Endothelial cell of umbilical vein (primary cell): ENCODE measurements at regions not wholly inside any gene's neighbourhood (a gene's known extent, or its start where the extent isn't known, plus 50 kb on each side); places are given as distances from the start of the nearest gene placed in this dataset.

Experiments
- BruUV-seq: library from RNA; stranded (reverse); fragments of 400-500 nt; replicated peaks from 2 replicates; lab custom pipeline; 2021; lab: Mats Ljungman, UMichigan
- CTCF ChIA-PET: fragments of 300-600, 350-600 bp; sonication (Branson Sonifier 250); formaldehyde crosslinking; loops from one replicate; lab custom pipeline; 2021; ENCODE audit warnings: antibody characterized with exemption, inconsistent platforms; lab: Charles Lee
- POLR2A ChIA-PET: fragments of 300-600, 350-600 bp; sonication (Branson Sonifier 250); formaldehyde crosslinking; loops from one replicate; lab custom pipeline; 2021; ENCODE audit warnings: antibody characterized with exemption, inconsistent platforms; lab: Charles Lee
- DNase-seq: peaks from one replicate; pipeline ENCODE4 v3.0.0-alpha.2; 2011; ENCODE audit warnings: low read depth, low spot score
- FAIRE-seq: peaks from 2 replicates; lab custom pipeline; 2011; peaks lifted over from hg19 to GRCh38; lab: Jason Lieb, UNC
- H2AFZ ChIP-seq: 2 replicates; pipeline ENCODE4 v1.6.0; 2012; ENCODE audit warnings: low read depth, low read length, control low read depth, inconsistent platforms
- H3K27ac ChIP-seq: 2 replicates; pipeline ENCODE4 v1.5.1; 2011; ENCODE audit warnings: low read depth, mild to moderate bottlenecking, control low read depth, low read length, moderate library complexity; ENCODE audit not compliant: insufficient read depth
- H3K27me3 ChIP-seq, 2 experiments: 2 replicates each; pipeline versions ENCODE4 v1.6.0 to v1.6.1; 2011; ENCODE audit warnings: low read length in 2 of 2, mixed read lengths in 1 of 2; ENCODE audit not compliant: control insufficient read depth in 2 of 2, insufficient read depth in 2 of 2
- H3K36me3 ChIP-seq, 2 experiments: 2 replicates in 1 of 2; 3 replicates in 1 of 2; pipeline ENCODE4 v1.5.1; 2011; ENCODE audit warnings: low read length in 2 of 2, mild to moderate bottlenecking in 1 of 2, moderate library complexity in 1 of 2; ENCODE audit not compliant: control insufficient read depth in 2 of 2, insufficient read depth in 2 of 2; ENCODE audit errors: extremely low read depth in 1 of 2
- H3K4me1 ChIP-seq: 3 replicates; pipeline ENCODE4 v1.5.1; 2011; ENCODE audit warnings: mild to moderate bottlenecking, low read length; ENCODE audit not compliant: control insufficient read depth, insufficient read depth; ENCODE audit errors: extremely low read depth
- H3K4me2 ChIP-seq: 2 replicates; pipeline ENCODE4 v1.6.1; 2011; ENCODE audit warnings: low read length, control low read depth, mixed read lengths; ENCODE audit not compliant: insufficient read depth
- H3K4me3 ChIP-seq, 3 experiments: fragments of 200-600 bp in 1 of 3; sonication (generic), shearing (Covaris generic) in 1 of 3; replicated peaks in 1 of 3; 2 replicates each; pipeline ENCODE4 v1.5.1; 2011 to 2016; ENCODE audit warnings: control low read depth in 3 of 3, low read length in 3 of 3, mild to moderate bottlenecking in 2 of 3, inconsistent platforms in 1 of 3, low read depth in 1 of 3, moderate library complexity in 1 of 3; ENCODE audit not compliant: insufficient read depth in 1 of 3
- H3K79me2 ChIP-seq: 2 replicates; pipeline ENCODE4 v1.6.0; 2012; ENCODE audit warnings: low read length, inconsistent platforms; ENCODE audit not compliant: control insufficient read depth, insufficient read depth
- H3K9ac ChIP-seq: replicated peaks from 2 replicates; pipeline ENCODE3; 2011; ENCODE audit warnings: low read length, control low read depth; ENCODE audit not compliant: insufficient read depth; ENCODE audit errors: extremely low read depth
- H3K9me1 ChIP-seq: replicated peaks from 3 replicates; pipeline ENCODE4 v1.6.0; 2011; ENCODE audit warnings: mild to moderate bottlenecking, low read length; ENCODE audit not compliant: control insufficient read depth, insufficient read depth; ENCODE audit errors: extremely low read depth
- H3K9me3 ChIP-seq: replicated peaks from 2 replicates; pipeline ENCODE4 v1.5.1; 2012; ENCODE audit warnings: low read length, inconsistent platforms; ENCODE audit not compliant: control insufficient read depth, insufficient read depth
- H4K20me1 ChIP-seq: replicated peaks from 2 replicates; pipeline ENCODE3; 2011; ENCODE audit warnings: mild to moderate bottlenecking, low read length; ENCODE audit not compliant: control insufficient read depth, insufficient read depth; ENCODE audit errors: extremely low read depth
- EZH2 ChIP-seq: IDR thresholded peaks from 2 replicates; pipeline ENCODE4 v1.6.1; 2012; ENCODE audit warnings: borderline replicate concordance, low read depth, mild to moderate bottlenecking, moderate library complexity, low read length, inconsistent platforms; ENCODE audit not compliant: severe bottlenecking
- FOS ChIP-seq: IDR thresholded peaks from 2 replicates; pipeline ENCODE4 v1.6.1; 2011; ENCODE audit warnings: mild to moderate bottlenecking, low read length, moderate library complexity, borderline replicate concordance; ENCODE audit not compliant: insufficient read depth
- GATA2 ChIP-seq: IDR thresholded peaks from 2 replicates; pipeline ENCODE4 v1.7.0; 2011; ENCODE audit warnings: low read depth, mild to moderate bottlenecking, moderate library complexity, mixed read lengths, low read length; ENCODE audit not compliant: insufficient read length, insufficient read depth
- JUN ChIP-seq: IDR thresholded peaks from 2 replicates; pipeline ENCODE4 v1.6.1; 2011; ENCODE audit warnings: borderline replicate concordance, low read depth; ENCODE audit not compliant: insufficient read length, insufficient read depth
- MYC ChIP-seq: IDR thresholded peaks from one replicate; pipeline ENCODE4 v1.6.1; 2011; ENCODE audit warnings: mild to moderate bottlenecking, low read depth, low read length
- POLR2A ChIP-seq: IDR thresholded peaks from 2 replicates; pipeline ENCODE4 v1.6.1; 2012; ENCODE audit warnings: low read depth, mild to moderate bottlenecking, control low read depth, low read length
- POLR2AphosphoS5 ChIP-seq: IDR thresholded peaks from 2 replicates; pipeline ENCODE4 v1.6.1; 2012; ENCODE audit warnings: low read depth, mild to moderate bottlenecking, control low read depth, low read length, moderate library complexity; ENCODE audit not compliant: insufficient read depth
- dilution Hi-C: fragments of 300-500 bp; cut with MboI; formaldehyde crosslinking; loops from one replicate; pipeline ENCODE4 v1.15.0; 2019; ENCODE audit warnings: low sequenced_read_pairs; ENCODE audit not compliant: extremely low pct_ligation_motif_present
- intact Hi-C: fragments of 100-400 bp; cut with micrococcal nuclease; formaldehyde crosslinking; loops from one replicate; pipeline ENCODE4 v1.10.0; 2022
- TF ChIP-seq, protein P1 (sequence below), 2 donors: IDR thresholded peaks; 1 replicate in 1 of 2; 2 replicates in 1 of 2; pipeline ENCODE4 v1.5.1; 2011; ENCODE audit warnings: low read length in 2 of 2, mild to moderate bottlenecking in 2 of 2, moderate library complexity in 2 of 2, control low read depth in 1 of 2, inconsistent platforms in 1 of 2, low read depth in 1 of 2; ENCODE audit not compliant: insufficient read depth in 1 of 2; ENCODE audit errors: extremely low read depth in 1 of 2
- TF ChIP-seq, protein P2 (sequence below): IDR thresholded peaks from 2 replicates; pipeline ENCODE4 v1.6.1; 2011; ENCODE audit not compliant: insufficient read depth, insufficient read length

DNA sequence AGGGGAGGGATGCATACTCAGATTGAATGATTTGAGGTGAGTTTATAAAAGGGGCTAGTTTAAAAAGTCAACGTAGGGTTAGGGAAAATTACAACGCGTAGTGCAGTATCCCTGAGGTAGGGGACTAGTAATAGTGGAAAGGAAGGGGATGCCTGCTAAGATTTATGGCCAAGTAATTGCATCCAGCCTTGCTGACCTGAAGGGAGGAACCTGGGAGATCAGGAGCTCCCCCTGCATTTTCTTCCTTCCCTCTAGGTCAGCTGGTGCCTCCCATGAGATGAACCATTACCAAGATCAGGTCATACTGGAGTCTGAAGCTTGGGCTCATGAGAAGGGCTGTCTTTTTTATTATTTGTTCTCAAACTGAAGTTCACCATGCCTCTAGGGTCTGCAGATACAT is 606.6 kb downstream of the TMEM114 start:
- no peak overlapping the region for H2AFZ ChIP-seq
- POLR2A ChIA-PET: no interaction called here
- BruUV-seq: no TSS peak
- H3K27me3 ChIP-seq: no peaks in the 10 kb centered on the region
- H3K79me2 ChIP-seq: no peaks in the 10 kb centered on the region
- DNase-seq (no peak), FAIRE-seq (no peak)
- no peaks in the 10 kb centered on the region for H4K20me1 ChIP-seq
- no peak overlapping the region for H3K4me3 ChIP-seq
- no peak overlapping the region for H3K9ac ChIP-seq
- intact Hi-C loops (no loop called here), dilution Hi-C loops (no loop called here)
- H3K9me3 ChIP-seq: peaks cover 8% of the 10 kb centered on the region
- CTCF ChIA-PET: no interaction called here
- H3K9me1 ChIP-seq: no peaks in the 10 kb centered on the region
- no peak overlapping the region for H3K27ac ChIP-seq
- no peaks in the 10 kb centered on the region for H3K4me1 ChIP-seq
- no peaks in the 10 kb centered on the region for H3K36me3 ChIP-seq
- H3K4me2 ChIP-seq: no peak overlapping the region
- TF ChIP-seq MYC: no peak
- no peak for TF ChIP-seq POLR2AphosphoS5
- no peak for TF ChIP-seq EZH2
- TF ChIP-seq FOS: no peak
- TF ChIP-seq GATA2: no peak
- no peak for TF ChIP-seq POLR2A
- TF ChIP-seq JUN: no peak
- TF ChIP-seq, protein P1, sequence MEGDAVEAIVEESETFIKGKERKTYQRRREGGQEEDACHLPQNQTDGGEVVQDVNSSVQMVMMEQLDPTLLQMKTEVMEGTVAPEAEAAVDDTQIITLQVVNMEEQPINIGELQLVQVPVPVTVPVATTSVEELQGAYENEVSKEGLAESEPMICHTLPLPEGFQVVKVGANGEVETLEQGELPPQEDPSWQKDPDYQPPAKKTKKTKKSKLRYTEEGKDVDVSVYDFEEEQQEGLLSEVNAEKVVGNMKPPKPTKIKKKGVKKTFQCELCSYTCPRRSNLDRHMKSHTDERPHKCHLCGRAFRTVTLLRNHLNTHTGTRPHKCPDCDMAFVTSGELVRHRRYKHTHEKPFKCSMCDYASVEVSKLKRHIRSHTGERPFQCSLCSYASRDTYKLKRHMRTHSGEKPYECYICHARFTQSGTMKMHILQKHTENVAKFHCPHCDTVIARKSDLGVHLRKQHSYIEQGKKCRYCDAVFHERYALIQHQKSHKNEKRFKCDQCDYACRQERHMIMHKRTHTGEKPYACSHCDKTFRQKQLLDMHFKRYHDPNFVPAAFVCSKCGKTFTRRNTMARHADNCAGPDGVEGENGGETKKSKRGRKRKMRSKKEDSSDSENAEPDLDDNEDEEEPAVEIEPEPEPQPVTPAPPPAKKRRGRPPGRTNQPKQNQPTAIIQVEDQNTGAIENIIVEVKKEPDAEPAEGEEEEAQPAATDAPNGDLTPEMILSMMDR (IDR thresholded peaks at IDR 0.05; ENCODE audit: extremely low read depth in 1 of 2, insufficient read depth in 1 of 2, low read depth in 1 of 2, low read length in 2 of 2): no peak
- TF ChIP-seq, protein P2, sequence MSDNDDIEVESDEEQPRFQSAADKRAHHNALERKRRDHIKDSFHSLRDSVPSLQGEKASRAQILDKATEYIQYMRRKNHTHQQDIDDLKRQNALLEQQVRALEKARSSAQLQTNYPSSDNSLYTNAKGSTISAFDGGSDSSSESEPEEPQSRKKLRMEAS: no peak
